IMR-90 (cell line): ENCODE measurements at regions not wholly inside any gene's neighbourhood (a gene's known extent, or its start where the extent isn't known, plus 50 kb on each side); places are given as distances from the start of the nearest gene placed in this dataset.
A peak's percentile ranks its signal among the peaks of the same experiment; 100 is the strongest.

ENCODE experiments used
- ATAC-seq: fragments of 200-7000 bp; cut with Tn5 transposase; 2 replicates; pipeline ENCODE4 v1.9.1; 2020; ENCODE audit warnings: low read depth, mild to moderate bottlenecking, moderate library complexity
- BruUV-seq: library from RNA; stranded (reverse); fragments of 400-500 nt; replicated peaks from 2 replicates; lab custom pipeline; 2021; lab: Mats Ljungman, UMichigan
- CTCF ChIA-PET: fragments of 300-600 bp; formaldehyde crosslinking; extraction: SDS; loops from one replicate; lab custom pipeline; 2021; ENCODE audit warnings: antibody characterized with exemption; lab: Yijun Ruan, JAX
- POLR2A ChIA-PET: fragments of 300-600 bp; sonication (Branson Sonifier 250); formaldehyde crosslinking; loops from one replicate; lab custom pipeline; 2022; ENCODE audit warnings: antibody characterized with exemption; ENCODE audit not compliant: unreplicated experiment; lab: Charles Lee
- DNase-seq: peaks from one replicate; pipeline ENCODE4 v3.0.0; 2013
- H2AFZ ChIP-seq: replicated peaks from 2 replicates; pipeline ENCODE3; 2013; ENCODE audit warnings: low read length, mild to moderate bottlenecking; ENCODE audit not compliant: poor library complexity
- H2AK5ac ChIP-seq: 2 replicates; pipeline ENCODE4 v1.6.1; 2013; ENCODE audit warnings: low read depth, low read length, inconsistent platforms
- H2AK9ac ChIP-seq: replicated peaks from 2 replicates; pipeline ENCODE3; 2013; ENCODE audit warnings: mild to moderate bottlenecking, low read depth, low read length, moderate library complexity; ENCODE audit not compliant: poor library complexity
- H2BK120ac ChIP-seq: 2 replicates; pipeline ENCODE4 v1.6.1; 2013; ENCODE audit warnings: low read depth, low read length, inconsistent platforms
- H2BK15ac ChIP-seq: 3 replicates; pipeline ENCODE4 v1.6.1; 2013; ENCODE audit warnings: low read depth, low read length, inconsistent platforms
- H2BK20ac ChIP-seq: 2 replicates; pipeline ENCODE4 v1.6.1; 2013; ENCODE audit warnings: low read depth, mild to moderate bottlenecking, inconsistent platforms, low read length, moderate library complexity
- H2BK5ac ChIP-seq: 2 replicates; pipeline ENCODE4 v1.6.1; 2013; ENCODE audit warnings: mild to moderate bottlenecking, low read depth, low read length, inconsistent platforms; ENCODE audit not compliant: poor library complexity, severe bottlenecking
- H3K14ac ChIP-seq: replicated peaks from 2 replicates; pipeline ENCODE4 v1.6.1; 2013; ENCODE audit warnings: low read depth, low read length, inconsistent platforms
- H3K18ac ChIP-seq: 2 replicates; pipeline ENCODE4 v1.6.1; 2013; ENCODE audit warnings: low read depth, low read length, control low read depth
- H3K23ac ChIP-seq: 2 replicates; pipeline ENCODE4 v1.6.1; 2013; ENCODE audit warnings: low read depth, low read length, inconsistent platforms
- H3K27ac ChIP-seq: 2 replicates; pipeline ENCODE4 v1.5.1; 2013; ENCODE audit warnings: mild to moderate bottlenecking, control low read depth, low read length; ENCODE audit not compliant: insufficient read depth
- H3K27me3 ChIP-seq: 2 replicates; pipeline ENCODE4 v1.6.1; 2013; ENCODE audit warnings: low read length; ENCODE audit not compliant: control insufficient read depth, insufficient read depth
- H3K36me3 ChIP-seq: 2 replicates; pipeline ENCODE4 v1.6.1; 2013; ENCODE audit warnings: low read length, mixed read lengths; ENCODE audit not compliant: control insufficient read depth, insufficient read depth
- H3K4ac ChIP-seq: 2 replicates; pipeline ENCODE4 v1.6.1; 2013; ENCODE audit warnings: low read depth, low read length, inconsistent platforms
- H3K4me1 ChIP-seq: 2 replicates; pipeline ENCODE4 v1.6.1; 2013; ENCODE audit warnings: low read length, mixed read lengths; ENCODE audit not compliant: control insufficient read depth, insufficient read depth
- H3K4me2 ChIP-seq: 2 replicates; pipeline ENCODE4 v1.6.1; 2013; ENCODE audit warnings: low read depth, mild to moderate bottlenecking, control low read depth, low read length, moderate library complexity
- H3K4me3 ChIP-seq: 2 replicates; pipeline ENCODE4 v1.5.1; 2013; ENCODE audit warnings: low read depth, mild to moderate bottlenecking, control low read depth, low read length, moderate library complexity; ENCODE audit not compliant: insufficient read depth
- H3K56ac ChIP-seq: 2 replicates; pipeline ENCODE4 v1.6.1; 2013; ENCODE audit warnings: low read length, inconsistent platforms; ENCODE audit not compliant: insufficient read depth; ENCODE audit errors: extremely low read depth
- H3K79me1 ChIP-seq, 2 experiments: 2 replicates each; pipeline ENCODE4 v1.6.1; 2013; ENCODE audit warnings: low read length in 2 of 2, inconsistent platforms in 1 of 2, low read depth in 1 of 2
- H3K9ac ChIP-seq: 2 replicates; pipeline ENCODE4 v1.6.1; 2013; ENCODE audit warnings: low read depth, low read length, control low read depth
- H3K9me1 ChIP-seq: 2 replicates; pipeline ENCODE4 v1.6.1; 2013; ENCODE audit warnings: low read length, inconsistent platforms; ENCODE audit not compliant: insufficient read depth
- H3K9me3 ChIP-seq: 2 replicates; pipeline ENCODE4 v1.6.1; 2013; ENCODE audit warnings: low read length; ENCODE audit not compliant: control insufficient read depth, insufficient read depth
- H4K20me1 ChIP-seq: 2 replicates; pipeline ENCODE4 v1.6.1; 2013; ENCODE audit warnings: low read length, inconsistent platforms; ENCODE audit not compliant: insufficient read depth
- H4K5ac ChIP-seq: 2 replicates; pipeline ENCODE4 v1.6.1; 2013; ENCODE audit warnings: mild to moderate bottlenecking, low read depth, low read length, control low read depth
- H4K8ac ChIP-seq, 2 experiments: 2 replicates each; pipeline ENCODE4 v1.6.1; 2013; ENCODE audit warnings: low read depth in 2 of 2, low read length in 2 of 2, control low read depth in 1 of 2, inconsistent platforms in 1 of 2
- H4K91ac ChIP-seq: 2 replicates; pipeline ENCODE4 v1.6.1; 2013; ENCODE audit warnings: low read depth, low read length, inconsistent platforms; ENCODE audit not compliant: insufficient read depth
- BHLHE40 ChIP-seq: fragments of 150-350 bp; IDR thresholded peaks from 2 replicates; pipeline ENCODE4 v1.6.1; 2016; ENCODE audit warnings: mild to moderate bottlenecking, low read depth, low read length
- CEBPB ChIP-seq: IDR thresholded peaks from 2 replicates; pipeline ENCODE4 v1.6.1; 2012; ENCODE audit warnings: low read depth, low read length, improper control_type of control experiment
- CHD1 ChIP-seq: IDR thresholded peaks from 2 replicates; pipeline ENCODE4 v1.6.1; 2012; ENCODE audit warnings: low read depth, low read length, improper control_type of control experiment
- CTCF ChIP-seq: conservative IDR thresholded peaks from 2 replicates; pipeline ENCODE4 v1.5.1; 2012; ENCODE audit warnings: mild to moderate bottlenecking, low read depth, low read length, improper control_type of control experiment
- MAFK ChIP-seq: IDR thresholded peaks from 2 replicates; pipeline ENCODE4 v1.6.1; 2012; ENCODE audit warnings: low read depth, low read length, improper control_type of control experiment
- MAZ ChIP-seq: IDR thresholded peaks from 2 replicates; pipeline ENCODE4 v1.6.1; 2012; ENCODE audit warnings: low read depth, mild to moderate bottlenecking, low read length, improper control_type of control experiment, moderate library complexity, borderline replicate concordance
- MXI1 ChIP-seq: IDR thresholded peaks from 2 replicates; pipeline ENCODE4 v1.6.1; 2012; ENCODE audit warnings: low read depth, mild to moderate bottlenecking, low read length, moderate library complexity, borderline replicate concordance
- POLR2A ChIP-seq: IDR thresholded peaks from 2 replicates; pipeline ENCODE4 v1.6.1; 2012; ENCODE audit warnings: mild to moderate bottlenecking, low read depth, low read length
- RAD21 ChIP-seq: IDR thresholded peaks from 2 replicates; pipeline ENCODE4 v1.6.1; 2012; ENCODE audit warnings: low read length, improper control_type of control experiment
- RCOR1 ChIP-seq: IDR thresholded peaks from 2 replicates; pipeline ENCODE4 v1.6.1; 2012; ENCODE audit warnings: mild to moderate bottlenecking, low read length, improper control_type of control experiment; ENCODE audit not compliant: insufficient replicate concordance
- RFX5 ChIP-seq: IDR thresholded peaks from 2 replicates; pipeline ENCODE4 v1.8.0; 2012; ENCODE audit warnings: low read depth, mild to moderate bottlenecking, low read length, moderate library complexity
- USF2 ChIP-seq: fragments of 150-350 bp; IDR thresholded peaks from 2 replicates; pipeline ENCODE4 v1.6.1; 2017; ENCODE audit warnings: mild to moderate bottlenecking, antibody characterized with exemption, low read length, low read depth
- WGBS, 2 experiments: methylation state at CpG; one replicate each; pipeline versions ENCODE4 v1.1.5 to v1.1.7; 2013; ENCODE audit warnings: missing lambda C conversion rate in 2 of 2; ENCODE audit not compliant: insufficient read length in 1 of 2; ENCODE audit errors: extremely low coverage in 2 of 2; 5-methylcytosine and 5-hydroxymethylcytosine counted together
- dilution Hi-C: fragments of 300-500 bp; cut with HindIII; formaldehyde crosslinking; loops from one replicate; pipeline ENCODE4 v1.14.3; 2018; ENCODE audit warnings: low sequenced_read_pairs; ENCODE audit not compliant: unreplicated experiment
- in situ Hi-C: fragments of 300-500 bp; cut with MboI; formaldehyde crosslinking; loops from 3 replicates; pipeline ENCODE4 v1.14.3; 2019; ENCODE audit warnings: low sequenced_read_pairs, inconsistent platforms, mixed read lengths
- intact Hi-C: fragments of 100-400 bp; cut with micrococcal nuclease; formaldehyde crosslinking; loops from 2 replicates; pipeline ENCODE4 v1.10.0; 2022

- POLR2A ChIA-PET = no interaction called here
- TF ChIP-seq RAD21 (no peak), RCOR1 (no peak), RFX5 (no peak), POLR2A (no peak), MAFK (no peak), CEBPB (no peak), CHD1 (no peak), MXI1 (no peak), CTCF (no peak), USF2 (no peak), MAZ (no peak), BHLHE40 (no peak)
- no peaks in the 10 kb centered on the region for H3K9me3 ChIP-seq
- H3K4me1 ChIP-seq = no peaks in the 10 kb centered on the region
- no peak overlapping the region for H2AK9ac ChIP-seq
- H2AK5ac ChIP-seq = no peak overlapping the region
- dilution Hi-C loops (no loop called here), in situ Hi-C loops (no loop called here), intact Hi-C loops (no loop called here)
- H4K91ac ChIP-seq = no peak overlapping the region
- H3K9ac ChIP-seq = no peak overlapping the region
- H3K36me3 ChIP-seq = no peaks in the 10 kb centered on the region
- no peak overlapping the region for H2BK5ac ChIP-seq
- no TSS peak for BruUV-seq
- H3K9me1 ChIP-seq = no peaks in the 10 kb centered on the region
- WGBS, 2 experiments = no CpG with 5 or more reads among the region's 3 CpGs
- no peak overlapping the region for H3K4me3 ChIP-seq
- H4K8ac ChIP-seq = no peak overlapping the region
- no peak overlapping the region for H2AFZ ChIP-seq
- CTCF ChIA-PET = no interaction called here
- no peak for ATAC-seq
- no peak overlapping the region for H2BK20ac ChIP-seq
- no peak overlapping the region for H3K56ac ChIP-seq
- H3K18ac ChIP-seq = no peak overlapping the region
- DNase-seq = peak; percentile 3
- no peak overlapping the region for H3K4ac ChIP-seq
- H3K4me2 ChIP-seq = no peak overlapping the region
- H3K27me3 ChIP-seq = no peaks in the 10 kb centered on the region
- no peak overlapping the region for H2BK15ac ChIP-seq
- H3K14ac ChIP-seq = no peak overlapping the region
- H3K79me1 ChIP-seq = no peaks in the 10 kb centered on the region
- no peak overlapping the region for H4K5ac ChIP-seq
- H2BK120ac ChIP-seq = no peak overlapping the region
- H4K20me1 ChIP-seq = no peaks in the 10 kb centered on the region
- no peak overlapping the region for H3K27ac ChIP-seq
- no peak overlapping the region for H3K23ac ChIP-seq
Measured at GRCh38 chr4:155085843-155086530, 122.4 kb upstream of the NPY2R start.
